ENCODE measurements at regions not wholly inside any gene's neighbourhood (a gene's known extent, or its start where the extent isn't known, plus 50 kb on each side); places are given as distances from the start of the nearest gene placed in this dataset.

- TF ChIP-seq, protein P1, sequence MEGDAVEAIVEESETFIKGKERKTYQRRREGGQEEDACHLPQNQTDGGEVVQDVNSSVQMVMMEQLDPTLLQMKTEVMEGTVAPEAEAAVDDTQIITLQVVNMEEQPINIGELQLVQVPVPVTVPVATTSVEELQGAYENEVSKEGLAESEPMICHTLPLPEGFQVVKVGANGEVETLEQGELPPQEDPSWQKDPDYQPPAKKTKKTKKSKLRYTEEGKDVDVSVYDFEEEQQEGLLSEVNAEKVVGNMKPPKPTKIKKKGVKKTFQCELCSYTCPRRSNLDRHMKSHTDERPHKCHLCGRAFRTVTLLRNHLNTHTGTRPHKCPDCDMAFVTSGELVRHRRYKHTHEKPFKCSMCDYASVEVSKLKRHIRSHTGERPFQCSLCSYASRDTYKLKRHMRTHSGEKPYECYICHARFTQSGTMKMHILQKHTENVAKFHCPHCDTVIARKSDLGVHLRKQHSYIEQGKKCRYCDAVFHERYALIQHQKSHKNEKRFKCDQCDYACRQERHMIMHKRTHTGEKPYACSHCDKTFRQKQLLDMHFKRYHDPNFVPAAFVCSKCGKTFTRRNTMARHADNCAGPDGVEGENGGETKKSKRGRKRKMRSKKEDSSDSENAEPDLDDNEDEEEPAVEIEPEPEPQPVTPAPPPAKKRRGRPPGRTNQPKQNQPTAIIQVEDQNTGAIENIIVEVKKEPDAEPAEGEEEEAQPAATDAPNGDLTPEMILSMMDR (IDR thresholded peaks at IDR 0.05; ENCODE audit: insufficient read depth, low read length, poor library complexity, severe bottlenecking) = no peak
- no peak for TF ChIP-seq EZH2phosphoT487 (conservative IDR thresholded peaks at IDR 0.05; ENCODE audit: low read length)
Observed at GRCh38 chr3:72350761-72351505, 497.3 kb downstream of the SHQ1 start.

Data from SU-DHL-6 (cell line).